Thyroid gland (tissue), 4 donors: ENCODE measurements at regions not wholly inside any gene's neighbourhood (a gene's known extent, or its start where the extent isn't known, plus 50 kb on each side); places are given as distances from the start of the nearest gene placed in this dataset.

Source experiments
- POLR2A ChIP-seq, 2 donors: fragments of 450-650 bp; IDR thresholded peaks; one replicate each; pipeline ENCODE4 v1.6.1; 2017; ENCODE audit warnings: antibody characterized with exemption in 2 of 2, mild to moderate bottlenecking in 2 of 2, moderate library complexity in 1 of 2
- TF ChIP-seq, protein P1 (sequence below), 6 experiments: fragments of 200-600 bp in 3 of 6; fragments of 450-650 bp in 3 of 6; sonication (generic) in 3 of 6; IDR thresholded peaks; one replicate each; pipeline ENCODE4 v1.5.1; 2016 to 2019; ENCODE audit warnings: antibody characterized with exemption in 6 of 6, mild to moderate bottlenecking in 2 of 6, inconsistent platforms in 1 of 6, moderate library complexity in 1 of 6

DNA sequence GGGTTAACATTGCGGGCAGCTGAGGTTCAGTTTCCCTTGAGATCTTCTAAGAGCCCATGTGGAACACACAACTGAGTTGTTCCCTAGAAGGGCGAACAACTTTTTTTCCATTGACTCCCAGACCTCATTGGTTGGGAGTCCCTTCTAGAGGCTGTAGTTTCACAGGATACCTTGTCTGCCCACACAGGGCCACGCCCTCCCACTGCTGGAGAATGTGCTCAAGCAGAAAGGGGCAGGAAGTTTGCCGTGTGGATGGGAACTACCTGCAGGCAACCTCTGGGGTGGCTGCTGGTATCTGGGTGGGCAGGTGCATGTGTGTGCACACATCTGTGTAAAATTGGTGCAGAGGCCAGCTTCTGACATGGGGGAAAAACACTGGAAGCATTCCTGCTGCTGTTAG is 178.8 kb upstream of the PSMD7 start:
- TF ChIP-seq, protein P1, sequence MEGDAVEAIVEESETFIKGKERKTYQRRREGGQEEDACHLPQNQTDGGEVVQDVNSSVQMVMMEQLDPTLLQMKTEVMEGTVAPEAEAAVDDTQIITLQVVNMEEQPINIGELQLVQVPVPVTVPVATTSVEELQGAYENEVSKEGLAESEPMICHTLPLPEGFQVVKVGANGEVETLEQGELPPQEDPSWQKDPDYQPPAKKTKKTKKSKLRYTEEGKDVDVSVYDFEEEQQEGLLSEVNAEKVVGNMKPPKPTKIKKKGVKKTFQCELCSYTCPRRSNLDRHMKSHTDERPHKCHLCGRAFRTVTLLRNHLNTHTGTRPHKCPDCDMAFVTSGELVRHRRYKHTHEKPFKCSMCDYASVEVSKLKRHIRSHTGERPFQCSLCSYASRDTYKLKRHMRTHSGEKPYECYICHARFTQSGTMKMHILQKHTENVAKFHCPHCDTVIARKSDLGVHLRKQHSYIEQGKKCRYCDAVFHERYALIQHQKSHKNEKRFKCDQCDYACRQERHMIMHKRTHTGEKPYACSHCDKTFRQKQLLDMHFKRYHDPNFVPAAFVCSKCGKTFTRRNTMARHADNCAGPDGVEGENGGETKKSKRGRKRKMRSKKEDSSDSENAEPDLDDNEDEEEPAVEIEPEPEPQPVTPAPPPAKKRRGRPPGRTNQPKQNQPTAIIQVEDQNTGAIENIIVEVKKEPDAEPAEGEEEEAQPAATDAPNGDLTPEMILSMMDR (IDR thresholded peaks at IDR 0.05), result no peak
- TF ChIP-seq POLR2A (IDR thresholded peaks at IDR 0.05), result no peak
